Nephron (organoid): ENCODE measurements at regions not wholly inside any gene's neighbourhood (a gene's known extent, or its start where the extent isn't known, plus 50 kb on each side); places are given as distances from the start of the nearest gene placed in this dataset.
A peak's percentile ranks its signal among the peaks of the same experiment; 100 is the strongest.
"Not testable (repeated sequence)": the region's sequence is repeated elsewhere in the genome, so short reads cannot be mapped to it uniquely, and the experiment has no call there.

Source experiments
- H3K27ac Mint-ChIP-seq, 3 experiments: 2 replicates each; pipeline ENCODE4 v1.8.0; 2020; ENCODE audit warnings: mixed read lengths in 3 of 3, mild to moderate bottlenecking in 2 of 3, moderate library complexity in 1 of 3
- H3K27me3 Mint-ChIP-seq: 2 replicates; pipeline ENCODE4 v1.8.0; 2021; ENCODE audit warnings: low read depth, mild to moderate bottlenecking, moderate library complexity, mixed read lengths
- H3K36me3 Mint-ChIP-seq: 2 replicates; pipeline ENCODE4 v1.8.0; 2020; ENCODE audit warnings: low read depth, mixed read lengths
- H3K4me1 Mint-ChIP-seq: 2 replicates; pipeline ENCODE4 v1.8.0; 2020; ENCODE audit warnings: mixed read lengths
- H3K4me3 Mint-ChIP-seq, 3 experiments: 2 replicates each; pipeline ENCODE4 v1.8.0; 2020; ENCODE audit warnings: mild to moderate bottlenecking in 3 of 3, mixed read lengths in 3 of 3, moderate library complexity in 2 of 3
- H3K9me3 Mint-ChIP-seq: 2 replicates; pipeline ENCODE4 v1.8.0; 2020; ENCODE audit warnings: mixed read lengths
- CTCF ChIP-seq, 3 experiments: fragments of 200-600 bp; sonication (generic); IDR thresholded peaks; one replicate each; pipeline ENCODE4 v1.5.0; 2021; ENCODE audit warnings: antibody characterized with exemption in 3 of 3; ENCODE audit not compliant: unreplicated experiment in 3 of 3

- Mint-ChIP-seq H3K9me3 (peaks cover 3% of the 10 kb centered on the region), H3K36me3 (peaks cover 19% of the 10 kb centered on the region), H3K27me3 (peaks cover 3% of the 10 kb centered on the region), H3K4me3 (peak overlapping the region; percentile 10 to 56 (median 52)), H3K27ac (peak overlapping the region; percentile 86 to 88 (median 88)), H3K4me1 (peaks cover 35% of the 10 kb centered on the region)
- no peak for TF ChIP-seq CTCF (IDR thresholded peaks at IDR 0.05; ENCODE audit: unreplicated experiment in 3 of 3)
Measured at GRCh38 chr21:16455978-16456377, 726.2 kb downstream of the USP25 start.

- Mint-ChIP-seq H3K36me3 (peaks cover 31% of the 10 kb centered on the region), H3K9me3 (peaks cover 10% of the 10 kb centered on the region), H3K4me1 (peaks cover 38% of the 10 kb centered on the region), H3K27me3 (peaks cover 3% of the 10 kb centered on the region), H3K4me3 (peak overlapping the region in 1 of 3 experiments; percentile 43), H3K27ac (peak overlapping the region in 2 of 3 experiments; percentile 2 to 7)
- TF ChIP-seq CTCF (IDR thresholded peaks at IDR 0.05; ENCODE audit: unreplicated experiment in 3 of 3) = no peak
Measured at GRCh38 chr21:16457498-16457897, 727.7 kb downstream of the USP25 start.

GRCh38 chr21:16460936-16461335 is 731.2 kb downstream of the USP25 start:
- no peak for TF ChIP-seq CTCF (IDR thresholded peaks at IDR 0.05; ENCODE audit: unreplicated experiment in 3 of 3)
- H3K9me3 Mint-ChIP-seq = peaks cover 21% of the 10 kb centered on the region
- peaks cover 54% of the 10 kb centered on the region for H3K36me3 Mint-ChIP-seq
- H3K27me3 Mint-ChIP-seq = peaks cover 3% of the 10 kb centered on the region
- no peak overlapping the region for H3K27ac Mint-ChIP-seq
- H3K4me1 Mint-ChIP-seq = peaks cover 15% of the 10 kb centered on the region
- H3K4me3 Mint-ChIP-seq = no peak overlapping the region

- H3K27me3 Mint-ChIP-seq, H3K27ac Mint-ChIP-seq, H3K4me1 Mint-ChIP-seq, H3K4me3 Mint-ChIP-seq: not testable (repeated sequence)
- Mint-ChIP-seq H3K9me3 (peaks cover 24% of the 10 kb centered on the region), H3K36me3 (peaks cover 50% of the 10 kb centered on the region)
Measured at GRCh38 chr21:16464211-16464889, 734.6 kb downstream of the USP25 start.

GRCh38 chr21:16468184-16468583 is 738.4 kb downstream of the USP25 start:
- H3K9me3 Mint-ChIP-seq = peaks cover 11% of the 10 kb centered on the region
- H3K4me1 Mint-ChIP-seq = peaks cover 28% of the 10 kb centered on the region
- TF ChIP-seq CTCF (IDR thresholded peaks at IDR 0.05; ENCODE audit: unreplicated experiment in 3 of 3) = no peak
- no peak overlapping the region for H3K27ac Mint-ChIP-seq
- no peak overlapping the region for H3K4me3 Mint-ChIP-seq
- no peaks in the 10 kb centered on the region for H3K27me3 Mint-ChIP-seq
- peaks cover 28% of the 10 kb centered on the region for H3K36me3 Mint-ChIP-seq

- Mint-ChIP-seq H3K9me3 (peaks cover 13% of the 10 kb centered on the region), H3K27ac (peak overlapping the region in 2 of 3 experiments; percentile 67 to 85), H3K27me3 (no peaks in the 10 kb centered on the region), H3K36me3 (peaks cover 21% of the 10 kb centered on the region), H3K4me1 (peaks cover 54% of the 10 kb centered on the region), H3K4me3 (no peak overlapping the region)
- no peak for TF ChIP-seq CTCF (IDR thresholded peaks at IDR 0.05; ENCODE audit: unreplicated experiment in 3 of 3)
Measured at GRCh38 chr21:16473988-16474387, 744.2 kb downstream of the USP25 start.
